Spleen (tissue), 7 donors: ENCODE measurements at regions not wholly inside any gene's neighbourhood (a gene's known extent, or its start where the extent isn't known, plus 50 kb on each side); places are given as distances from the start of the nearest gene placed in this dataset.

ENCODE experiments used
- CTCF ChIP-seq, 11 experiments: fragments of 200-600 bp in 7 of 11; fragments of 450-650 bp in 4 of 11; sonication (generic) in 4 of 11; IDR thresholded peaks in 8 of 11; conservative IDR thresholded peaks in 3 of 11; 1 replicate in 7 of 11; 2 replicates in 4 of 11; pipeline versions ENCODE4 v1.4.0 to v1.8.0; 2016 to 2021; ENCODE audit warnings: antibody characterized with exemption in 11 of 11, inconsistent platforms in 4 of 11, mild to moderate bottlenecking in 1 of 11
- POLR2A ChIP-seq, 3 donors: fragments of 450-650 bp; IDR thresholded peaks; one replicate each; pipeline ENCODE4 v1.5.1; 2017; ENCODE audit warnings: antibody characterized with exemption in 3 of 3, mild to moderate bottlenecking in 1 of 3
- POLR2AphosphoS5 ChIP-seq, 3 donors: sonication (generic); formaldehyde crosslinking; IDR thresholded peaks; one replicate each; pipeline ENCODE4 v1.5.1; 2017; ENCODE audit warnings: antibody characterized with exemption in 3 of 3
- donor health status: DM: no; HTN: no; CAD: no; lungs with moderate emphysema.
- donor health status: DM: no; HTN: no; CAD: no.
- donor health status: DM: no; HTN: no; CAD: no.

DNA sequence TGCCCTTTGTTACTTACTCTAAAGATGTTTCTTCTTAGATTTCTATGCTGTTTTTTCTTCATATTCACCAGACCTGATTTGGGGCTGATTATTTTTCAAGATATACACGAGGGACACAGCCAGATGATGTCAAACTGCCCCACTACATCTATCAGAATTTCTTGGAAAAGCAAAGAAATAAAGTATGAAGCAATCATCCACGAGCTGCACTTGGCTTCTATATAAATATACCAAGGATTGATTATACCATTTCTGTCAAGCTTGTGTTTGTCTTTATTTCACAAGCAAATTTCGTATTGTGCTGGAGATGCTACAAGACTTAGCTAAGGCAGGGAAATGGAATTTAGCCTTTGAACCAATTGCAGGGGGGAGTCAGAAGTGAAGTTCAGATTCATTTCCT is 715.1 kb upstream of the NR2F2 start:
- TF ChIP-seq POLR2A (IDR thresholded peaks at IDR 0.05) (no peak), CTCF (IDR thresholded peaks at IDR 0.05 in 8 of 11, conservative IDR thresholded peaks at IDR 0.05 in 3 of 11) (no peak), POLR2AphosphoS5 (IDR thresholded peaks at IDR 0.05) (no peak)
